Astrocyte (in vitro differentiated cells and primary cell): ENCODE measurements at regions not wholly inside any gene's neighbourhood (a gene's known extent, or its start where the extent isn't known, plus 50 kb on each side); places are given as distances from the start of the nearest gene placed in this dataset.

Experiments
- DNase-seq: peaks from one replicate; pipeline ENCODE4 v3.0.0-alpha.2; 2010; ENCODE audit warnings: low read depth
- FAIRE-seq: peaks from 2 replicates; lab custom pipeline; 2011; peaks lifted over from hg19 to GRCh38; lab: Jason Lieb, UNC
- H2AFZ ChIP-seq: 2 replicates; pipeline ENCODE4 v1.6.0; 2012; ENCODE audit warnings: low read depth, low read length, inconsistent platforms
- H3K27ac ChIP-seq: 2 replicates; pipeline ENCODE4 v1.5.1; 2011; ENCODE audit warnings: low read depth, low read length, inconsistent platforms
- H3K27me3 ChIP-seq: 2 replicates; pipeline ENCODE4 v1.6.0; 2011; ENCODE audit warnings: low read length, inconsistent platforms; ENCODE audit not compliant: insufficient read depth
- H3K36me3 ChIP-seq: 2 replicates; pipeline ENCODE4 v1.5.1; 2011; ENCODE audit warnings: low read length, inconsistent platforms; ENCODE audit not compliant: insufficient read depth
- H3K4me1 ChIP-seq: 2 replicates; pipeline ENCODE4 v1.5.1; 2011; ENCODE audit warnings: low read length, inconsistent platforms; ENCODE audit not compliant: insufficient read depth
- H3K4me2 ChIP-seq: 2 replicates; pipeline ENCODE4 v1.6.0; 2012; ENCODE audit warnings: low read length, inconsistent platforms
- H3K4me3 ChIP-seq: 2 replicates; pipeline ENCODE4 v1.5.1; 2011; ENCODE audit warnings: low read depth, mild to moderate bottlenecking, low read length, inconsistent platforms; ENCODE audit not compliant: insufficient read depth
- H3K79me2 ChIP-seq: 2 replicates; pipeline ENCODE4 v1.6.0; 2012; ENCODE audit warnings: mild to moderate bottlenecking, low read length, inconsistent platforms; ENCODE audit not compliant: insufficient read depth
- H3K9ac ChIP-seq: 2 replicates; pipeline ENCODE4 v1.6.0; 2012; ENCODE audit warnings: mild to moderate bottlenecking, low read length, inconsistent platforms
- H3K9me3 ChIP-seq: 2 replicates; pipeline ENCODE4 v1.5.1; 2012; ENCODE audit warnings: low read depth, mild to moderate bottlenecking, low read length, inconsistent platforms; ENCODE audit not compliant: insufficient read depth
- H4K20me1 ChIP-seq: 2 replicates; pipeline ENCODE4 v1.6.0; 2012; ENCODE audit warnings: low read length, inconsistent platforms; ENCODE audit not compliant: insufficient read depth
- H3K27ac Mint-ChIP-seq: one replicate; pipeline ENCODE4 v1.8.0; 2021; ENCODE audit warnings: mild to moderate bottlenecking, mixed read lengths; ENCODE audit not compliant: unreplicated experiment
- H3K27me3 Mint-ChIP-seq: one replicate; pipeline ENCODE4 v1.8.0; 2021; ENCODE audit warnings: low read depth, mixed read lengths; ENCODE audit not compliant: unreplicated experiment
- H3K36me3 Mint-ChIP-seq: one replicate; pipeline ENCODE4 v1.8.0; 2021; ENCODE audit warnings: low read depth, mixed read lengths; ENCODE audit not compliant: unreplicated experiment
- H3K4me1 Mint-ChIP-seq: one replicate; pipeline ENCODE4 v1.8.0; 2021; ENCODE audit warnings: low read depth, mixed read lengths; ENCODE audit not compliant: unreplicated experiment
- H3K4me3 Mint-ChIP-seq: one replicate; pipeline ENCODE4 v1.8.0; 2021; ENCODE audit warnings: mild to moderate bottlenecking, moderate library complexity, mixed read lengths; ENCODE audit not compliant: unreplicated experiment
- H3K9me3 Mint-ChIP-seq: one replicate; pipeline ENCODE4 v1.8.0; 2021; ENCODE audit warnings: mild to moderate bottlenecking, mixed read lengths; ENCODE audit not compliant: unreplicated experiment
- CTCF ChIP-seq: IDR thresholded peaks from 2 replicates; pipeline ENCODE4 v1.5.1; 2011; ENCODE audit warnings: low read depth, mild to moderate bottlenecking, inconsistent platforms, low read length, moderate library complexity; ENCODE audit not compliant: insufficient read depth
- EZH2 ChIP-seq: IDR thresholded peaks from 2 replicates; pipeline ENCODE4 v1.6.1; 2012; ENCODE audit warnings: mild to moderate bottlenecking, low read length, inconsistent platforms; ENCODE audit not compliant: insufficient read depth

- Histone ChIP-seq H2AFZ (no peak overlapping the region), H3K79me2 (no peaks in the 10 kb centered on the region), H3K36me3 (no peaks in the 10 kb centered on the region), H3K27ac (no peak overlapping the region), H4K20me1 (no peaks in the 10 kb centered on the region), H3K4me3 (no peak overlapping the region), H3K9me3 (no peaks in the 10 kb centered on the region), H3K9ac (no peak overlapping the region), H3K4me2 (no peak overlapping the region), H3K27me3 (no peaks in the 10 kb centered on the region), H3K4me1 (no peaks in the 10 kb centered on the region)
- H3K4me3 Mint-ChIP-seq = no peak overlapping the region
- H3K27me3 Mint-ChIP-seq = no peaks in the 10 kb centered on the region
- TF ChIP-seq EZH2 (no peak), CTCF (no peak)
- no peaks in the 10 kb centered on the region for H3K9me3 Mint-ChIP-seq
- no peaks in the 10 kb centered on the region for H3K36me3 Mint-ChIP-seq
- no peak overlapping the region for H3K27ac Mint-ChIP-seq
- no peak for FAIRE-seq
- peak; percentile 8 for DNase-seq
- peaks cover 3% of the 10 kb centered on the region for H3K4me1 Mint-ChIP-seq
Observed at GRCh38 chr16:59719121-59719520, 985.0 kb upstream of the GOT2 start.

DNA sequence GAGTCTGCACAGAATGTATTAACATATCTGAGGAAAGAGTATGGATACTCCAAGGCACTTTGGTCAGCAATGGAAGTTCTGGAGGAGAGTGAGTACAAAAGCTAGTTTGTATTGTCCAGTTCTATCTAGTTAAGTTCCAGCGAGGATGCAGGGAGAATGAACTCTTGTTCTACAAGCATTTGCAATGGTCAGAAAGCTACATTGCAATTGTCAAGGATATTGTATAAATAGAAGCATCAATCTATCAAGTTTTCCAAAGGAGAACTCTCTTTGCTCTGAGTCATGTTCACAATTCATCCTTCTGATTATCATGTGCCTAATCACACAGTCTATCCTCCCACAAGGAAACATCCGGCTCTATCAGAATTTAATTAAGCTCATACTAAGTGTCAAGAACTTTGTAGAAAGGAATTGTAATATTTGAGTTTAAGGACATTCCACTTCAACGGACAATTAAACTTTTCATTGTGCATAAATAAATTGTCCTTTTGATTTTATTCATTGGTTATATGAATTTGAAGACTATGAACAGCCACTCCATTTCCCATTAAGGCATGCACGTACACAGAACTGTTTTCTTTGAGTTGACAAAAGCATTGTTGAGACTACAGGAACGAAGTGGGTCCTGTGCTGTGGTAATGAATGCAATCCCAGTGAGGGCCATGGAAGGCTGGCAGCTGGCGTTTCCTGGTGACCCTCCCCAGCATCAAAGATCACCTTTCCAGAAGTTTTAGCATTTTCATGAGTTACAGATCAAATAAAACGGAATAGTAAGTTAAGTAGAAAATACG lies 973.5 kb upstream of the GOT2 start:
- H4K20me1 ChIP-seq = no peaks in the 10 kb centered on the region
- H3K27me3 Mint-ChIP-seq = no peaks in the 10 kb centered on the region
- H3K27me3 ChIP-seq = no peaks in the 10 kb centered on the region
- no peak overlapping the region for H3K9ac ChIP-seq
- no peak overlapping the region for H3K4me3 Mint-ChIP-seq
- no peak overlapping the region for H3K4me2 ChIP-seq
- H3K4me1 ChIP-seq = no peaks in the 10 kb centered on the region
- FAIRE-seq (no peak), DNase-seq (no peak)
- no peaks in the 10 kb centered on the region for H3K36me3 Mint-ChIP-seq
- no peaks in the 10 kb centered on the region for H3K9me3 Mint-ChIP-seq
- H3K36me3 ChIP-seq = no peaks in the 10 kb centered on the region
- H3K4me1 Mint-ChIP-seq = no peaks in the 10 kb centered on the region
- H3K4me3 ChIP-seq = no peak overlapping the region
- H3K79me2 ChIP-seq = no peaks in the 10 kb centered on the region
- no peak overlapping the region for H3K27ac ChIP-seq
- no peak overlapping the region for H3K27ac Mint-ChIP-seq
- no peak overlapping the region for H2AFZ ChIP-seq
- H3K9me3 ChIP-seq = no peaks in the 10 kb centered on the region
- TF ChIP-seq CTCF (no peak), EZH2 (no peak)
